Smooth muscle cell (in vitro differentiated cells): ENCODE measurements at regions not wholly inside any gene's neighbourhood (a gene's known extent, or its start where the extent isn't known, plus 50 kb on each side); places are given as distances from the start of the nearest gene placed in this dataset.

Experiments
- DNase-seq: peaks from one replicate; lab custom pipeline; 2025; ENCODE audit not compliant: unreplicated experiment; lab: John Stamatoyannopoulos, UW
- H2AFZ ChIP-seq: fragments of 200-600 bp; sonication (generic); 2 replicates; pipeline ENCODE4 v1.6.0; 2016; ENCODE audit warnings: antibody characterized with exemption, low read depth, mild to moderate bottlenecking
- H3F3A ChIP-seq: fragments of 200-600 bp; sonication (generic); 2 replicates; pipeline ENCODE4 v1.6.0; 2017; ENCODE audit warnings: antibody characterized with exemption, low read depth
- H3K27ac ChIP-seq: fragments of 200-600 bp; sonication (generic); 2 replicates; pipeline ENCODE4 v1.5.1; 2016; ENCODE audit warnings: low read depth, mild to moderate bottlenecking
- H3K27me3 ChIP-seq: fragments of 200-600 bp; sonication (generic); 2 replicates; pipeline ENCODE4 v1.6.1; 2016; ENCODE audit warnings: low read depth, mild to moderate bottlenecking
- H3K36me3 ChIP-seq: fragments of 200-600 bp; sonication (generic); 2 replicates; pipeline ENCODE4 v1.5.1; 2016; ENCODE audit warnings: low read depth
- H3K4me1 ChIP-seq: fragments of 200-600 bp; sonication (generic); 2 replicates; pipeline ENCODE4 v1.5.1; 2016; ENCODE audit warnings: low read depth
- H3K4me2 ChIP-seq: fragments of 200-600 bp; sonication (generic); 2 replicates; pipeline ENCODE4 v1.6.0; 2016; ENCODE audit warnings: mild to moderate bottlenecking
- H3K4me3 ChIP-seq: fragments of 200-600 bp; sonication (generic); 2 replicates; pipeline ENCODE4 v1.5.1; 2016; ENCODE audit warnings: mild to moderate bottlenecking
- H3K79me2 ChIP-seq: fragments of 200-600 bp; sonication (generic); 2 replicates; pipeline ENCODE4 v1.6.0; 2016; ENCODE audit warnings: low read depth, mild to moderate bottlenecking
- H3K9ac ChIP-seq: fragments of 200-600 bp; sonication (generic); 2 replicates; pipeline ENCODE4 v1.6.0; 2016; ENCODE audit warnings: low read depth
- H3K9me3 ChIP-seq: fragments of 200-600 bp; sonication (generic); replicated peaks from 2 replicates; pipeline ENCODE4 v1.5.1; 2016; ENCODE audit warnings: low read depth
- H4K20me1 ChIP-seq: fragments of 200-600 bp; sonication (generic); 2 replicates; pipeline ENCODE4 v1.6.0; 2016; ENCODE audit warnings: low read depth
- WGBS: methylation state at CpG from one replicate; pipeline ENCODE4 v1.1.7; 2016; ENCODE audit warnings: low lambda C conversion rate; 5-methylcytosine and 5-hydroxymethylcytosine counted together
- TF ChIP-seq, protein P1 (sequence below): fragments of 200-600 bp; sonication (generic); IDR thresholded peaks from 2 replicates; pipeline ENCODE4 v1.5.1; 2017; ENCODE audit warnings: borderline replicate concordance, mild to moderate bottlenecking, antibody characterized with exemption; ENCODE audit not compliant: insufficient read depth, poor library complexity, severe bottlenecking

DNA sequence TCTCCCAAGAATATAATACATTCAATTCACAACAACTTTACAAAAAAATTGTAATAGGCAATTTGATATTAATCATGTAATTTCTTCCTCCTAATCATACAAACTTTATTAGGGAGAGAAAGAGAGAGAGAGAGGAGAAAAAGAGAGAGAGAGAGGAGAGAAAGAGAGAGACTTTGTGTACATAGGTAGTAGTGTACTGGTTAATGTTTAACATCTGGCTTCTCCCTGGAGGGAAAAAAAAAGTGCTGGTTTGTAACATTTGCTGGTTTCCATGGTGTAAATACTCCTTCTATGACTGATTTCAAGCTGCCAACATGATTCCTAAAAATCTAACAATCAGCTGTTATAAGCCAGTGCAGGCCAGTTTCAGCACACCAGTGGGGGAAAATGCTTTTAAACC, 98.0 kb upstream of the ARHGEF26 start:
- H3F3A ChIP-seq, result no peaks in the 10 kb centered on the region
- no peak overlapping the region for H2AFZ ChIP-seq
- TF ChIP-seq, protein P1, sequence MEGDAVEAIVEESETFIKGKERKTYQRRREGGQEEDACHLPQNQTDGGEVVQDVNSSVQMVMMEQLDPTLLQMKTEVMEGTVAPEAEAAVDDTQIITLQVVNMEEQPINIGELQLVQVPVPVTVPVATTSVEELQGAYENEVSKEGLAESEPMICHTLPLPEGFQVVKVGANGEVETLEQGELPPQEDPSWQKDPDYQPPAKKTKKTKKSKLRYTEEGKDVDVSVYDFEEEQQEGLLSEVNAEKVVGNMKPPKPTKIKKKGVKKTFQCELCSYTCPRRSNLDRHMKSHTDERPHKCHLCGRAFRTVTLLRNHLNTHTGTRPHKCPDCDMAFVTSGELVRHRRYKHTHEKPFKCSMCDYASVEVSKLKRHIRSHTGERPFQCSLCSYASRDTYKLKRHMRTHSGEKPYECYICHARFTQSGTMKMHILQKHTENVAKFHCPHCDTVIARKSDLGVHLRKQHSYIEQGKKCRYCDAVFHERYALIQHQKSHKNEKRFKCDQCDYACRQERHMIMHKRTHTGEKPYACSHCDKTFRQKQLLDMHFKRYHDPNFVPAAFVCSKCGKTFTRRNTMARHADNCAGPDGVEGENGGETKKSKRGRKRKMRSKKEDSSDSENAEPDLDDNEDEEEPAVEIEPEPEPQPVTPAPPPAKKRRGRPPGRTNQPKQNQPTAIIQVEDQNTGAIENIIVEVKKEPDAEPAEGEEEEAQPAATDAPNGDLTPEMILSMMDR, result no peak
- H3K27ac ChIP-seq, result no peak overlapping the region
- H3K9me3 ChIP-seq, result no peaks in the 10 kb centered on the region
- H3K79me2 ChIP-seq, result no peaks in the 10 kb centered on the region
- no peak overlapping the region for H3K4me3 ChIP-seq
- no peak overlapping the region for H3K4me2 ChIP-seq
- no peaks in the 10 kb centered on the region for H3K27me3 ChIP-seq
- DNase-seq, result no peak
- no peaks in the 10 kb centered on the region for H3K4me1 ChIP-seq
- H3K36me3 ChIP-seq, result no peaks in the 10 kb centered on the region
- no peak overlapping the region for H3K9ac ChIP-seq
- no peaks in the 10 kb centered on the region for H4K20me1 ChIP-seq

DNA sequence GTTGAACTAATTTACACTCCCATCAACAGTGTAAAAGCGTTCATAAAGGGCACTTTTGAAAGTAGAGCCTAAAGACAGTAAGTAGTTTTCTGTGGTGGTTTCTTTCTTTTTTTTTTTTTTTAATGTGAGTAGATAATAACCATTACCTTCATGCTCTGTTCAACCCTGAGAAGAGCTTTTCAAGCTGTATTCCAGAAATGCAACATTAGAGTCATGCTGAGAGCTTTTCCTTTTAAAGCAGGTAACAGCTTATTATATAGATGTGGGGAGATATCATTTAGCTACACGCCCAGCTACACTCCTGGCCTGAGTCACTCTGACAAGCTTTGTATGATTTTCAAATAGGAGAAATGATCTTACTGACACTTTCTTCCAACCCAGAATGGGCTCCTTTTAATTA, 96.2 kb upstream of the ARHGEF26 start:
- WGBS, result 76% methylated on average over 2 of the region's 2 CpGs
- H3K4me2 ChIP-seq, result no peak overlapping the region
- TF ChIP-seq, protein P1, result no peak
- no peaks in the 10 kb centered on the region for H3K9me3 ChIP-seq
- no peaks in the 10 kb centered on the region for H3K27me3 ChIP-seq
- no peak overlapping the region for H3K27ac ChIP-seq
- H3K4me3 ChIP-seq, result no peak overlapping the region
- DNase-seq, result no peak
- H3K79me2 ChIP-seq, result no peaks in the 10 kb centered on the region
- no peaks in the 10 kb centered on the region for H3K4me1 ChIP-seq
- no peak overlapping the region for H2AFZ ChIP-seq
- no peaks in the 10 kb centered on the region for H3K36me3 ChIP-seq
- H3F3A ChIP-seq, result no peaks in the 10 kb centered on the region
- H4K20me1 ChIP-seq, result no peaks in the 10 kb centered on the region
- H3K9ac ChIP-seq, result no peak overlapping the region

DNA sequence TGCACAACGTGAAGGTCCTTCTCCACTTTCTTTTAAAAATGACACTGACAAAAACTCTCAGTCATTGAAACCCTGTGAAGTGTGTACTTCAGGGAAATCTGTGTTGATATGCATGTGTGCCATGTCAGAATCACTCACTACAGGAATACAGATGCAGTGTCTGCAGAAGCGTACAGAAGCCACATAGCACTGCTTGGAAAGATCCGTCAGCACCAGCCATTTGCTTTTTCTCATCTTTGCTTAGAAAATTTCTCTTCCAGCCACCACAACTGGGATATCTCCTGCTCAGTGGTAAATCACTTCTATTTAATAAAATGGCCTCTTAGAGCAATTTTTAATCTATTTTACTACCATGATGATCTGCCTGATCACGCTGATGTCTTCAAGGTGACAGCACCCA, 91.3 kb upstream of the ARHGEF26 start:
- Histone ChIP-seq H3K27me3 (no peaks in the 10 kb centered on the region), H2AFZ (no peak overlapping the region), H3K9me3 (no peaks in the 10 kb centered on the region), H3K4me3 (no peak overlapping the region), H4K20me1 (no peaks in the 10 kb centered on the region), H3K36me3 (no peaks in the 10 kb centered on the region), H3K27ac (no peak overlapping the region), H3K4me1 (no peaks in the 10 kb centered on the region), H3K9ac (no peak overlapping the region), H3F3A (no peaks in the 10 kb centered on the region), H3K79me2 (no peaks in the 10 kb centered on the region), H3K4me2 (no peak overlapping the region)
- TF ChIP-seq, protein P1, result no peak
- no peak for DNase-seq
- 67% methylated on average over 4 of the region's 4 CpGs for WGBS

DNA sequence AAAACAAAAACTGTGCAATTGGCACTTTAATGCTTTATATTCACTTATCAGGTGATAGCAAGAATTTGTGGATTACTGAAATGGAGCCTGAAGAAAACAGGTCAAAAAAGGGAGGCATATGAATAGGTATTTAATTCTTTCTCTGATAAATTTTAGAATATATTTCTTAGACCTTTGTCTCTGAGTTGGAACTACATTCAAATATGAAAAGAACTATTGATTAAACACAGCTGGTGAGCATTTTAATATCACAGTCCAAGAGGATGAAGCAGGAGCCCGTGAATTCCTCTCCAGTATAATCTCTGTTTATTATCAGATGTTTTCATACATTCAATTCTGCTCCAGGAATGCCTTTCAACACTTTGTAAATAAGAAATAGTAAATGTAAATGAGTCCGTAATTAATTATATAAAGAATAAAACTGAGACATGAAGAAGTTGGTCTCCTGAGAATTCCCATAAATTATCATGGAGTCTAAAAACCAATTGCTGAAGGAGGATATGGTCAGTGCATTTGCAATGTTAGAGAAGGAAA, 86.3 kb upstream of the ARHGEF26 start:
- TF ChIP-seq, protein P1, result no peak
- Histone ChIP-seq H3K9me3 (no peaks in the 10 kb centered on the region), H3K36me3 (no peaks in the 10 kb centered on the region), H2AFZ (no peak overlapping the region), H4K20me1 (no peaks in the 10 kb centered on the region), H3K4me1 (no peaks in the 10 kb centered on the region), H3K4me2 (no peak overlapping the region), H3K4me3 (no peak overlapping the region), H3K27me3 (no peaks in the 10 kb centered on the region), H3K27ac (no peak overlapping the region), H3K79me2 (no peaks in the 10 kb centered on the region), H3F3A (no peaks in the 10 kb centered on the region), H3K9ac (no peak overlapping the region)
- WGBS, result 80% methylated on average over 2 of the region's 2 CpGs
- DNase-seq, result no peak
